Esophagus muscularis mucosa (tissue), 3 donors: ENCODE measurements at regions not wholly inside any gene's neighbourhood (a gene's known extent, or its start where the extent isn't known, plus 50 kb on each side); places are given as distances from the start of the nearest gene placed in this dataset.

Experiments
- CTCF ChIP-seq, 3 experiments: fragments of 200-600 bp in 2 of 3; fragments of 450-650 bp in 1 of 3; sonication (generic) in 2 of 3; IDR thresholded peaks; one replicate each; pipeline ENCODE4 v1.5.1; 2017 to 2019; ENCODE audit warnings: antibody characterized with exemption in 3 of 3, mild to moderate bottlenecking in 2 of 3, moderate library complexity in 1 of 3
- POLR2AphosphoS5 ChIP-seq, 2 donors: sonication (generic); formaldehyde crosslinking; IDR thresholded peaks; one replicate each; pipeline ENCODE4 v1.6.1; 2017; ENCODE audit warnings: antibody characterized with exemption in 2 of 2

GRCh38 chr2:65551528-65551927, 119.1 kb upstream of the SPRED2 start:
- no peak for TF ChIP-seq CTCF (IDR thresholded peaks at IDR 0.05)
- TF ChIP-seq POLR2AphosphoS5 (IDR thresholded peaks at IDR 0.05), result no peak
